Stimulated activated CD8-positive, alpha-beta memory T cell treated with anti-CD3 and anti-CD28 coated beads, Interleukin-7, amount 100 ng/mL, for 48 hours (primary cell): ENCODE measurements at regions not wholly inside any gene's neighbourhood (a gene's known extent, or its start where the extent isn't known, plus 50 kb on each side); places are given as distances from the start of the nearest gene placed in this dataset.

ENCODE experiments used
- DNase-seq, 2 donors: peaks; one replicate each; pipeline ENCODE4 v3.0.0-alpha.2; 2020; ENCODE audit warnings: low read depth in 1 of 2; ENCODE audit errors: extremely low read depth in 1 of 2

- DNase-seq: no peak
Measured at GRCh38 chr20:24738058-24738775, 210.9 kb upstream of the CST7 start.

GRCh38 chr20:24738981-24739633 is 210.0 kb upstream of the CST7 start:
- DNase-seq: no peak

GRCh38 chr20:24739746-24740145 is 209.3 kb upstream of the CST7 start:
- no peak for DNase-seq

- no peak for DNase-seq
Measured at GRCh38 chr20:24741493-24742072, 207.5 kb upstream of the CST7 start.

- DNase-seq: no peak
Measured at GRCh38 chr20:24742436-24742835, 206.6 kb upstream of the CST7 start.

- DNase-seq: no peak
Measured at GRCh38 chr20:24742989-24743388, 206.1 kb upstream of the CST7 start.

GRCh38 chr20:24743641-24744040 is 205.4 kb upstream of the CST7 start:
- no peak for DNase-seq

GRCh38 chr20:24744747-24745146 is 204.3 kb upstream of the CST7 start:
- no peak for DNase-seq

GRCh38 chr20:24745206-24745605 is 203.9 kb upstream of the CST7 start:
- no peak for DNase-seq

- DNase-seq: no peak
Measured at GRCh38 chr20:24745617-24746350, 203.3 kb upstream of the CST7 start.

GRCh38 chr20:24746351-24746685 is 202.8 kb upstream of the CST7 start:
- no peak for DNase-seq

GRCh38 chr20:24747010-24747712 is 201.9 kb upstream of the CST7 start:
- no peak for DNase-seq

GRCh38 chr20:24747881-24748595 is 201.0 kb upstream of the CST7 start:
- no peak for DNase-seq

GRCh38 chr20:24751551-24751950 is 197.5 kb upstream of the CST7 start:
- no peak for DNase-seq

- no peak for DNase-seq
Measured at GRCh38 chr20:24752612-24753011, 196.5 kb upstream of the CST7 start.

- no peak for DNase-seq
Measured at GRCh38 chr20:24753130-24753529, 195.9 kb upstream of the CST7 start.

GRCh38 chr20:24754691-24755090 is 194.4 kb upstream of the CST7 start:
- DNase-seq: no peak

GRCh38 chr20:24755411-24755922 is 193.6 kb upstream of the CST7 start:
- DNase-seq: no peak

- no peak for DNase-seq
Measured at GRCh38 chr20:24756292-24757025, 192.6 kb upstream of the CST7 start.
